Common myeloid progenitor, CD34-positive (primary cell): ENCODE measurements at regions not wholly inside any gene's neighbourhood (a gene's known extent, or its start where the extent isn't known, plus 50 kb on each side); places are given as distances from the start of the nearest gene placed in this dataset.
"Not testable (repeated sequence)": the region's sequence is repeated elsewhere in the genome, so short reads cannot be mapped to it uniquely, and the experiment has no call there.

Experiments used
- CTCF ChIA-PET: fragments of 350-600 bp; sonication (Branson Sonifier 250); formaldehyde crosslinking; loops from one replicate; lab custom pipeline; 2021; ENCODE audit warnings: antibody characterized with exemption; lab: Charles Lee
- POLR2A ChIA-PET: fragments of 350-600 bp; sonication (Branson Sonifier 250); formaldehyde crosslinking; loops from one replicate; lab custom pipeline; 2021; ENCODE audit warnings: antibody characterized with exemption; lab: Charles Lee
- DNase-seq, 3 donors: peaks; one replicate each; pipeline versions ENCODE4 v3.0.0 to v3.0.0-alpha.2; 2013
- H3K27ac ChIP-seq, 2 experiments: 1 replicate in 1 of 2; 2 replicates in 1 of 2; pipeline ENCODE4 v1.7.0; 2013; ENCODE audit warnings: inconsistent platforms in 2 of 2, low read length in 2 of 2, mild to moderate bottlenecking in 2 of 2, low read depth in 1 of 2, moderate library complexity in 1 of 2; ENCODE audit not compliant: severe bottlenecking in 2 of 2, insufficient read depth in 1 of 2, poor library complexity in 1 of 2
- H3K27me3 ChIP-seq, 5 experiments: replicated peaks in 2 of 5; 1 replicate in 3 of 5; 2 replicates in 2 of 5; pipeline versions ENCODE4 v1.6.1 to v1.7.0; 2013; ENCODE audit warnings: low read length in 4 of 5, mild to moderate bottlenecking in 2 of 5, moderate library complexity in 2 of 5, inconsistent platforms in 1 of 5; ENCODE audit not compliant: insufficient read depth in 5 of 5, control insufficient read depth in 4 of 5
- H3K36me3 ChIP-seq, 4 experiments: 1 replicate in 2 of 4; 2 replicates in 2 of 4; pipeline versions ENCODE4 v1.6.1 to v1.7.0; 2013; ENCODE audit warnings: low read length in 3 of 4, control low read depth in 1 of 4, mild to moderate bottlenecking in 1 of 4; ENCODE audit not compliant: control insufficient read depth in 4 of 4, insufficient read depth in 4 of 4
- H3K4me1 ChIP-seq, 4 experiments: 1 replicate in 3 of 4; 2 replicates in 1 of 4; pipeline versions ENCODE4 v1.6.1 to v1.7.1; 2013; ENCODE audit warnings: low read length in 3 of 4, mild to moderate bottlenecking in 3 of 4, control low read depth in 1 of 4, inconsistent platforms in 1 of 4, moderate library complexity in 1 of 4; ENCODE audit not compliant: control insufficient read depth in 4 of 4, insufficient read depth in 4 of 4; ENCODE audit errors: control extremely low read depth in 1 of 4
- H3K4me3 ChIP-seq, 7 experiments: 1 replicate in 4 of 7; 2 replicates in 3 of 7; pipeline versions ENCODE4 v1.5.1 to v1.7.0; 2013; ENCODE audit warnings: mild to moderate bottlenecking in 7 of 7, low read length in 6 of 7, moderate library complexity in 6 of 7, inconsistent platforms in 2 of 7, low read depth in 2 of 7, control low read depth in 1 of 7; ENCODE audit not compliant: insufficient read depth in 4 of 7, control insufficient read depth in 1 of 7; ENCODE audit errors: extremely low read depth in 1 of 7
- H3K9me3 ChIP-seq, 5 experiments: 1 replicate in 4 of 5; 2 replicates in 1 of 5; pipeline versions ENCODE4 v1.6.1 to v1.7.1; 2013; ENCODE audit warnings: low read length in 4 of 5, mild to moderate bottlenecking in 2 of 5, inconsistent platforms in 1 of 5, low read depth in 1 of 5, moderate library complexity in 1 of 5; ENCODE audit not compliant: control insufficient read depth in 4 of 5, insufficient read depth in 2 of 5; ENCODE audit errors: control extremely low read depth in 1 of 5
- WGBS: methylation state at CpG from one replicate; pipeline ENCODE4 v1.1.5; 2013; ENCODE audit not compliant: insufficient coverage; 5-methylcytosine and 5-hydroxymethylcytosine counted together

DNA sequence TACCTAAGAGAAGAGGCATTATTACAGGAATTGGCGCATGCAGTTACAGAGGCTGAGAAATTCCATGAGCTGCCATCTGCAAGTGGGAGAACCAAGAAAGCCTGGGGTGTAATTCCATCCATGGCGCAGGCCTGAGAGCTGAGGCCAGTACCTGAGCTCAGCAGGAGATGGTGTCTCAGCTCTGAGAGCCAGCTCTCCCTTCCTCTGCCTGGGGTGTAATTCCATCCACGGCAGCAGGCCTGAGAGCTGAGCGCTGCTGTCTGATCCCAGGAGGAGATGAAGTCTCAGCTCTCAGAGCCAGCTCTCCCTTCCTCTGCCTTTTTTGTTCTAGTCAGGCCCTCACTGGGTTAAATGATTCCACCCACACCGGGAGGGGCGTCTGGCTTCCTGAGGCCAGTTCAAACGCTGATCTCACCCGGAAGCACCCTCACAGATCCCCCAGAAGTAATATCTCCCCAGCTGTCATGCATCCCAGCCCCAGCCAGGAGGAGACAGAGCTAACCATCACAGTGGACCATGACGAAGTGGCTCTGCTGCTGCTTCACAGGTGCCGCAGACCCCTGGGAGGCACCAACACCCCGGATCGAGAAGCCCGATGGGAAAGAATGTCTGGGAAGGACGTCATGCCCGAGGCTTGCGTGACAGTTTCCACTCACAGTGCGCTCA, 4454.9 kb upstream of the TPTE start:
- CTCF ChIA-PET: not testable (repeated sequence)
- no CpG with 5 or more reads among the region's 17 CpGs for WGBS

DNA sequence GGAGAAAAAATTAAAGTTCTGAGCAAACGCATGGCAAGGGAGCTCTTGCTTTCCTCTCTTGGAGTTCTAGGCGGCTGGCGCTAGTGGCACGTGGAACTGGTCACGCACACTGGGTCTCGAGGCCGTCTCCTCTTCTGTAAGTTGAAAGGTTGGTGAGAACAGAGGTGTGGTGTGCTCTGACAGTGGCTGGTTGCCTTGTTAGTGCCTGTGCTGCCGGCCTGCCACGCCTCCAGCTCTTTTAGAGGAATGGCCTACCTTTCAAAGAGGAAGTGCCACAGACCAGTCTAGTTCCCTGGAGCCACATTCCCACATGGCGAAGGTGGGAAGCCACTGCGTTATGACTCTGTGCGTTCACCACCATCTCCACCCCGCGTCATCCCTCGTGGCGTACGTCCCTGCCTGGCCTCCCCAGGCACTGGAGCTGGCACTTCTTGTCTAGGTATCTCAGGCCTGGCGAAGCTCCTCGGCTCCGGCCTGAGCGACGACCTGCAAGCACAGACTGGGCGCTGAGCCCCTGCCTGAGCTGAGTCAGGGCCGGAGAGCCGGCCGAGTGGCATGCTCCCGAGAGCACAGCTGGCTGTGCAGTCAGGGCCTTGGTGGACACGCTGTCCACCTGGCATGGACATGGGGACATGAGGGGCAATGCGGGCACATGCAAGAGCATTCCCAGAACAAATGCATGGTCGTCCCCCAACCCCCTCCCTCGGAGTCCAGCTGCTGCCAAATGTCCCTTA, 4453.1 kb upstream of the TPTE start:
- H3K4me1 ChIP-seq, DNase-seq, H3K27ac ChIP-seq, CTCF ChIA-PET, H3K27me3 ChIP-seq, POLR2A ChIA-PET, H3K4me3 ChIP-seq, H3K36me3 ChIP-seq, H3K9me3 ChIP-seq: not testable (repeated sequence)
- no CpG with 5 or more reads among the region's 31 CpGs for WGBS

More for the DNA sequence above, 4454.9 kb upstream of the TPTE start:
- H3K27me3 ChIP-seq, H3K4me3 ChIP-seq, H3K36me3 ChIP-seq, H3K27ac ChIP-seq, H3K9me3 ChIP-seq, DNase-seq, POLR2A ChIA-PET, H3K4me1 ChIP-seq: not testable (repeated sequence)

DNA sequence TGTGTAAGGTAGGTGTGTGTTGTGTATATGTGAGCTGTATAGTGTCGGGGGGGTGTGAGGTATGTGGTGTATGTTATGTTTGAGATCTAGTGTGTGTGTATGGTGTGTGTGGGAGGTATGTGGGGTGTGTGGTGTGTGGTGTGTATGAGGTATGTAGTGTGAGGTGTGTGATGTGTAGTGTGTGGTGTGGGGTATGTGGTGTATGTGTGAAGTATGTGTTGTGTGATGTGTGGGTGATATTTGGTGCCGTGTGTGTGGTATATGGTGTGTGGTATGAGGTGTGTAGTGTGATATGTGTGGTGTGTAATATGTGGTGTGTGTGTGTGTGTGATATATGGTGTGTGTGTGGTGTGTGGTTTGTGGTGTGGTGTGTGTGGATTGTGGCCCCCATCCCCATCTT, 4451.2 kb upstream of the TPTE start:
- H3K27ac ChIP-seq, H3K4me1 ChIP-seq, H3K4me3 ChIP-seq, H3K27me3 ChIP-seq, H3K9me3 ChIP-seq, DNase-seq, H3K36me3 ChIP-seq, CTCF ChIA-PET, POLR2A ChIA-PET: not testable (repeated sequence)
- WGBS: no CpG with 5 or more reads among the region's 2 CpGs

DNA sequence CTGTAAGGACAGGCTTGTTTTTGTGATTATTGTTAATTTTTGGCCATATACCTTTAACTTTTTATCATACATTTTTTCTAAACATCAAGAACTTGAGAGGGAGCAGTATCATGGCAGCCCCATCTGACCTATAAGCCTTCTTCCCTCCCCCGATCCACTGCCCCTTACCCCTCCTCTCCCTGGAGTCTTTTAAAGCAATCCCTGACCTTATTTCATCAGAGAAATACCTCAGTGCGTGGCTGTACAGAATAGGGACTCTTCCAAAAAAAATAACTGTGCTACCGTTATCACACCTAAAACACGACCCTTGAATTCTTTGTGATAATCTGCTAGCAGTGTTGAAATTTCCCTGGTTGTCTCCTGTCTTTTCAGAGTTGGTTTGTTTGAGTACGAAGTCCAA, 4448.7 kb upstream of the TPTE start:
- WGBS: no CpG with 5 or more reads among the region's 5 CpGs
- CTCF ChIA-PET, DNase-seq, H3K4me1 ChIP-seq, H3K9me3 ChIP-seq, H3K27ac ChIP-seq, H3K27me3 ChIP-seq, H3K4me3 ChIP-seq, POLR2A ChIA-PET, H3K36me3 ChIP-seq: not testable (repeated sequence)

DNA sequence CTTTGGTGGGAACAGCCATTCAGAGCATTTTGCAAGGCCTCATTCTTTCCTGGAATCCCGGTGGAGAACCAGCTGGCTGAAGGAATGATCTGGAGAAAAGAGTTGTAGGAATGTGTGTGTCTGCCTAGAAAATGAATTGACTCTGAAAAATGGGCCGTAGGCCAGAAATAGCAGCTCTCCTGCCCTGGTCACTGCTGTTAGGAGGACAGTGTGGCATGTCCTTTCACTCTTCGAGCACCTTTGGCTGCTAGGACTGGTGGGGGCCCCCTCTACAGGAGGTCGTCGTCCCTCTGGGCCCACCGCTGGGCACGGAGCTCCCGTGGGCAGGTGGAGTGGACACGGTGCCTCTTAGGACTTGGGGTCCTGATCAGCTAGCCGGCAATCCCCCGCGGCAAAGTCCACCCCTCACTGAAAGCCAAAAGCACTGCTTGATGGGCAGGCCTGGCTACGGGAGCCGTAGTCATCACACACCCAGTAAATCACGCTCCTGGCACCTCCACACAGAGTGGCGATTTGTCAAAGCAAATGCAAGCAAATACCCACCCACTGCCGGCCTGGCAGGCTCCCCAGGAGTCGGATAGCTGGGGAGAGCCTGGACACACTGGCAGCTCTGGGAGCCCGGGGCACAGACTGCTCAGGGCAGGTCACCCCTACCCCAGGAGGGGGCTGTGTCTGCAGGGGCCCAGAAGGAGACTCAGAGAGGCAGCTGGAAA, 4447.2 kb upstream of the TPTE start:
- H3K4me1 ChIP-seq, DNase-seq, H3K36me3 ChIP-seq, H3K4me3 ChIP-seq, POLR2A ChIA-PET, H3K9me3 ChIP-seq, H3K27me3 ChIP-seq, CTCF ChIA-PET, H3K27ac ChIP-seq: not testable (repeated sequence)
- no CpG with 5 or more reads among the region's 19 CpGs for WGBS

DNA sequence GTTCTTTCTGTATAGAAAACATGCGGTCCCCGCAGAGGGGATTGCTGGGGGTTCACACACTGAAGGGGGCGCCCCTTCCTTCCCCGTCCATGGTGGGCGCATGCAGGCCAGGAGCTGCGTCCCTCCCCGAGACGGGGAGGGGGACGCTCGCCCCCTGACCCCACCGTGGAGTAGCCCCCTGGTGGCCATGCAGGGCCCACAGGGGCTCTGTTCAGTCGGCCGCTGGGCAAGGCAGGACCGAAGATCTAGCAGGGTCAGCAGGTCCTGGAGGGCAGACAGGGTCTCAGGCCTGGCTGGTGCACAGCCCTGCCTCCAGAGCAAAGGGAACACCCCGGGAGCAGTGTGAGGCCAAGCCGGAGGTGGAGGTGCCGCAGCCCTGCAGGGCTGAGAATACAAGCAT, 4446.4 kb upstream of the TPTE start:
- H3K4me3 ChIP-seq, H3K36me3 ChIP-seq, H3K4me1 ChIP-seq, H3K9me3 ChIP-seq, CTCF ChIA-PET, DNase-seq, H3K27me3 ChIP-seq, H3K27ac ChIP-seq, POLR2A ChIA-PET: not testable (repeated sequence)
- no CpG with 5 or more reads among the region's 17 CpGs for WGBS

DNA sequence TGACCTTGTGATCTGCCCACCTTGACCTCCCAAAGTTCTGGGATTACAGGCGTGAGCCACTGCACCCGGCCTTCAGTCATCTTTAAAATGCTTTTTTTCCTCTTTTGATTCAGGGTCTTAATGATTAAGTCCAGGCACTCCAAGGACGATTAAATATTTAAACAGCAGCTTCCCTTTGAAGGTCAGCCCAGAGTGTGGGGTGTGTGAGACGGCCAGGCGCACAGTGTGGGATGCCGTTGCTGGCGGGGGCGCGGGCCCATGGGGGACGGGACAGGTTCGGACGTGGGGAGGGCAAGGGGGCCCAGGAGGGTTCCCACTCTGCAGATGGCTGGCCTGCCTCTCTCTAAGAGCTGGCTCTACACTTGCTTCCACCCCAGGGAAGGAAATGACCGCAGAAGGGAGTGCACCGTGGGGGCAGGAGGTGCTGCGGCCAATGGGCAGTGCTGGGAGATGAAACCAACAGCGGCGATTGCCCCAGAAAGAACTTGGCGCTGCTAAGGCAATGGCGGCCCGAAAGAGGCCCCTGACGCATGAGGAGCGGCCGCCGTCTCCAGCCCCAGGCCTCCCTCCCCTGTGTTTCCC, 4445.7 kb upstream of the TPTE start:
- H3K27me3 ChIP-seq, H3K36me3 ChIP-seq, H3K9me3 ChIP-seq, POLR2A ChIA-PET, DNase-seq, H3K4me3 ChIP-seq, H3K4me1 ChIP-seq, CTCF ChIA-PET, H3K27ac ChIP-seq: not testable (repeated sequence)
- no CpG with 5 or more reads among the region's 24 CpGs for WGBS
